Inflammatory macrophage treated with lipopolysaccharide for 4 hours (primary cell): ENCODE measurements at regions not wholly inside any gene's neighbourhood (a gene's known extent, or its start where the extent isn't known, plus 50 kb on each side); places are given as distances from the start of the nearest gene placed in this dataset.

Experiments
- DNase-seq: peaks from one replicate; pipeline ENCODE4 v3.0.0-alpha.2; 2020

DNA sequence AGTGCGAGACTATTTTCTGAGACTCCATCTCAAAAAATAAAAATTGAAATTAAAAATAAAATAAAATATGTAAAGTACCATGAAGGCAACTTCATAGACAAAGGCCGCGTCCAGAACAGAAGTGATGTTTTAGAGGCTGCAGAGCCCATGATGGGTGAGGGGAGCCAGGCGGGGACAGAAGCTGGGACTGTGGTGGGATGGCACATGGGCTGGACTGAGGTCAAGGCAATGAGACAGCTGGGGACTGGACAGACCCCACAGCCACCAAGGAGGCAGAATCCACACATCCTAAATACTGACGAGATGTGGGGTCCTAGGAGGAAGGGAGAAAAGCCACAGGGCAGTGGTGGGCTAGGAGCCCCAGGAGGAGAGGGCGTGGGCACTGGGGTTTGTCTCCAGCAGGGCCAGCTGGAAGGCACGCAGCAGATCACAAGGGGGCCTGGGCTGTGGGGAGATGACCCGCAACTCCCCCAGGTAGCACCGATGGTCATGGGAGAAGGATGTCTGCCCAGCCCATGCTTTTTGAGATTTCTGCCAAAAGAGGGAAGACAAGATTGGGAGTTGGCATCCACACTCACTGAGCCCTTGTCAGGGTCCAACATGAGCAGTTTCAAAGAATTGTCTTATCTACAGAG, 74.3 kb downstream of the KCNF1 start:
- no peak for DNase-seq

DNA sequence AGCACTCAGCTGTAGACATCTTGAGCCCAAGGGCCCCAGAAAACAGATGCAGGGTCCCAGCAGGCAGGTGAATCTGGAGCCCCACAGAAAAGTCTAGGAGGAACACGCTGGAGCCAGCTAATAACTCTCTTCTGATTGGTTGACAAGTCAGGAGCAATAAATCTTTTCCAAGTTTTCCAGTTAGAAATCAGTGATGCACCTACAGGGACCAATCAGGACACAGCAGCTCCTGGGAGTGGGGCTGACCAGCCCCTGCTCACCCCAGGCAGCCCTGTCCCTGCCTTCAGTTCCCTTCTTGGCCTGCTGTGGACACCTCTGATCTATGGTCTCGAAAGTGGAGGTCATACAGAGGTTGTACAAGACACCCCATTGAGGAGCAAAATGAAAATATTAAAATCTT, 75.7 kb downstream of the KCNF1 start:
- no peak for DNase-seq

DNA sequence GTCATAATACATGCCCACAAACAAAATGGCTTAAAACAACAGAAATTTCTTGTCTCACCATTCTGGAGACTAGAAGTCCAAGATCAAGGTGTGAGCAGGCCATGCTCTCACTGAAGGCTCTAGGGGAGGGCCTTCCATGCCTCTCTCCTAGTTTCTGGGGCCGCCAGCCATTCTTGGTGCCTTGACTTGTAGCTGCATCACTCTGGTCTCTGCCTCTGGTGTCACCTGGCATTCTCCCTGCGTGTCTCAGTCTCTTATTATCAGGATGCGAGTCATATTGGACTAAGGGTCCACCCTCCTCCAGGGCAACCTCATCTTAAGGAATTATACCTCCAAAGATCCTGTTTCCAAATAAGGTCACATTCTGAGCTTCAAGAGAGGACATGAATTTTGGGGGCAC, 76.1 kb downstream of the KCNF1 start:
- DNase-seq, result no peak

DNA sequence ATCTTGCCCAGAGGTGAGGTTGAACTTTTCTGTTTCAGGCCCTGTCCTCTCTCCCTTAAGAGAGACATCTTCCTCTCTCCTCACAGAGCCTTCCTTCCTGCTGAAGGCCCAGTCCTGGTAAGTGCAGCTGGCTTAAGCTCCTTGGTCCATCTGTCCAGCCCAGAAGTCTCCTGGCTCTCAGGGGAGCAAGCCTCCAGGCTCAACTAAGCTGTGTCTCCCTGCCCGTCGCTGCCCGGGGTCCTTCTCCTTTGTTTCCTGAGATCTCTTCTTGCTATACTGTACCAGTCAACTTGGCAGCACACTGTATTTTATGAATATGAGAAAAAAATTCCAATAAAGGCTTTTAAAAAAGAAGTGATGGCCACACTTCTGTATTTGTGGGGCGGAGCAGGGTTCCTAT, 77.4 kb downstream of the KCNF1 start:
- DNase-seq, result no peak

DNA sequence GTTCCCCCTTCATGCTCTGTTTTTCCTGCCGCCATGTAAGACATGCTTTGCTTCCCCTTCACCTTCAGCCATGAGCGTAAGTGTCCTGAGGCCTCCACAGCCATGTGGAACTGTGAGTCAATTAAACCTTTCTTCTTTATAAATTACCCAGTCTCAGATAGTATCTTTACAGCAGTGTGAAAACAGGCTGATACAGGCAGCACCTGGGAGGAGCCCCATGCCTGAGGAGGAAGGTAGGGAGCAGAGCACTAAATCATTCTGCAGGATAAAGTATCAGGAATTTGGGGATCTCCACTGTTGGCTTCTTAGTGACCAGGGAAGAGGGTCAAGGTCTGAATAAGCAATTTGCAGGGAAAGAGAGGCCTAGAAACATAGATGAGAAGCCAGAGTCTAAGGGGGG, 78.0 kb downstream of the KCNF1 start:
- no peak for DNase-seq

DNA sequence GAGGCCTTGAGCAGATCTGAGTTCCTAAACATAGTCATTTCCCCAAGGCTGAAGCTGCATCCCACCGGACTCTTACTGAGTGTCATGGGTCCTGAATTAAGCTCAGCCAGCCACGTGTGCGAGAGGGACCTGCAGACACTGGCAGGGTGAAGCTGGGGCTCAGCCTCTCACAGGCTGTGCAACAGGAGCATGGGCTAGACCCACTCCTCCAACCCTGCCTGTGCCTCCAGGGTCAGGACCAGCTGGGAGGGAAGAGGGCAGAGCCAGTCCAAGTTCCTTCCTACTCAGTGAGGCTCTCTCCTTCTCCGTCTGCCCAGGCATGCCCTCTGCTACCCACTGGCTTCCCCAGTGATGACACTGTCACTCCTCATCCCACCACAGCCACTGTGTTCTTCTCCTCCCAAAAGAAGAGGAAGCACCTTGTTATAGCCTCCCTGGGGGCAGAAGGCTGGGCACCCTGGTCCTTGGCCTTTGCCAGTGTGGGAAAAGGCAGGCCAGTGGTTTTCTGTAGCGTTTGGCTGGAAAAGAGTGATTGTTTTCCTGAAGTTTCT, 78.9 kb downstream of the KCNF1 start:
- peak; percentile 5 for DNase-seq

DNA sequence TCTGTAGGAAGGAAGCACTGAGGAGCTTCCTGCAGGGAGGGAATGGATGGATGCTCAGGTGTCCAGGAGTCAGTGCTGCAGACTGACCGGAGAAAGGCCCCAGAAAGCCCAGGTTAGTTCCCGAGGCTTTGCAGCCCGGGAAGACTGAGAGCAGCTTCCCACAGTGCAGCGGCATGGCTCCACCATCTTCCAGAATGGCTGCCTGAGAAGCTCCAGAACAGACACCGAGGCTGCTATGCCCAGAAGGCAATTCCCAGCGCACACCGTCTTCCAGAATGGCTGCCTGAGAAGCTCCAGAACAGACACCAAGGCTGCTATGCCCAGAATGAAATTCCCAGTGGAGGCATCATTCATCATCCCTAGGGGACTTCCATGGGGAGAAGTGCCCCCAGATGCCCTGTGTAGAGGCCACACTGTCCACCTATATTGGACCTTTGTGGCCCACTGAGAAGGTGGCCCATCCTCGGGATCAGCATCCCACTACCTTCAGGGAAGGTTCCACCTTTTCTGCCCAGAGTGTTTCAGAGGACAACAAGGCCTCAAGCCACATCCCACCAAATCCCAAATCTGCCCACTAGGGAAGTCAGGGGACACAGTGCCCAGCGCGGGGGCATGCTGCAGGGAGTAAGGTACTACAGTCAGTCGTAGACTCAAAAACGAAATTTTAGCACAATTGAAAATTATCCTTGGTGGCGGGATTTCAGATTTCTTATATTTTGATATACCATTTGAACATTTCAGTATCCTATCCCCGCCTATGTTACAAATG, 80.5 kb downstream of the KCNF1 start:
- no peak for DNase-seq

DNA sequence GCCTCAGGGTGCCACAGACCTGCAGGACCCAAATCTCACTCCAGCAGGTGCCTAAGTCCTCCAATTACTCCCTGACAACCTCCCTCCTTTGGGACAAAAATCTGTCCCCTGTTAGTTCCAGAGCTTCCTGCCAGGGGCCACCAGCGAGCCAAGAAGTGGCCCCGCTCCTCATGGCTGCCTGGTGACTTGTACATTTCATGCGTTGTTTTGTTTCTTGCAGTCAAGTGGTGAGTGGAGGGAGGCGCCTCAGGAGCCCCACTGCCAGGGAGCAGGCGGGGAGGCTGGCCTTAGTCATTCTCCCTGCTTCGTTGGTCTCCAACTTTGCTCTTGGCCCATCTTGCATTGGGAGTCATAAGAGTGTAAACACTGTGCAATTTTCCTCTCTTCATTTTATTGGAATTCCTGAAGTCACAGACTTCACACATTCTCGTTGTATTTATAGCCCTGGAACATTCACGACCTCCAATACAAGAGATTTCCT, 81.3 kb downstream of the KCNF1 start:
- DNase-seq, result no peak

DNA sequence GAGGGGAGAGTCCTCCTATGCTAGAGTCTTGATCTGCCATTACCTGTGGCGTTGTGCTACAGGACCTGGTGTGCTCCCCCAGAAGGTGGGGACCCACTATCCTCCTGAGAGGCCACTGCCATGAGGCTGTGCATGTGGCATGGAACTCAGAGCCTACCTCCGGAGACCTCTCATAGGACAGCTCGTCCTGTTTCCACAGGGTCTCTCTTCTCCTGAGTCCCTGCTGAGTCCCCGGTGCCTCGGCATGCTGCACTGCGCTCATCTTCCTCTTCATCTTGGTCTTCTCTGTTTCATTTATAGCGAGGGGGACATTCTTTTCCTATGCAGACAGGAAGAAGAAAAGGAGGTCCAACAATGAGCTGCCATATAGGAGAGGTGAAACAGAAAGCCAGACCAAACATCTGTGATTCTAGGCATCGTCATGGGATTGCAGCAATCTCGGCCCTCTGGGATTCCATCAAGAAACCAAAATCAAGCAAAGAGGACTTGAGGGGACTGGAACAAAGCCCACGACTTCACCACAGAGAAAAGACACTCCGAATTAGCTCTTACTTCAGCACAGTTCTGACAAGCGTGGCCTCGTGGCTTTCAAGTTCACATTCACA, 83.7 kb downstream of the KCNF1 start:
- DNase-seq, result no peak

DNA sequence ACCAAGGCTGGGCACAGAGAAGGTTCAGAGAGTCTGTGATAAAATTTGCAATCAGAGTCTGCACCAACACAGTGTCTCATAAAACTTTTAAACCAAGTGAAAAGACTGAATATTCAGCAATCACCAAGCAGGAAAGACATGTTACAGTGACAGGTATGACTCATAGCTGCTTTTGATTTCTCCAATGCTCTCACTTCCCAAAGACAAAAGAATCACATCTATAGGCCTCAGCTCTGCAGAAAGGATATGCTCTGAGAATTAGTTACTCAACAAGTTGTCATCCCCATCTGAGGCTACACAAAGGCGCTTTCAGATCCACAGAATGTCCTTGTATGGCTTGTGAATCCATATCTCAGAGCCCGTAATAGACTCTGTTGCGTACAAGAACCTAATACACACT, 92.5 kb downstream of the KCNF1 start:
- peak; percentile 85 for DNase-seq

DNA sequence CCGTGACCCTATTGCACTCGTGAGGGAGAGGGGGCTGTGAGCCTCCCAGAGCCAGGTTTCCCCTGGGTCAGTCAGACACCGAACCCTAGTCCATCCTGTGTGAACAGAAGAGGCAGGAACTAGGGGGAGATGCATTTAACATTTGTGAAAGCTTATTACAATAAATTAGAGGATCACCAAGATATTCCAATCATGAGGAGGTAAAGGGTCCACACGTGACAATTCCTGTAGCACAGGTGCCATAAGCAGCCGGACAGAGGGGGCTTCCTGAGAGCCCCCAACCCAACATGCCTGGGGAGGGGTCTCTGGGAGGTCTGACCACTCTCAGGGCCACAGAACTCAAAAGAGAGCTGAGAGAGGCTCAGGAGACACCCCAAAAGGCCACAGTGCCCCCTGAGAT, 93.3 kb downstream of the KCNF1 start:
- no peak for DNase-seq

DNA sequence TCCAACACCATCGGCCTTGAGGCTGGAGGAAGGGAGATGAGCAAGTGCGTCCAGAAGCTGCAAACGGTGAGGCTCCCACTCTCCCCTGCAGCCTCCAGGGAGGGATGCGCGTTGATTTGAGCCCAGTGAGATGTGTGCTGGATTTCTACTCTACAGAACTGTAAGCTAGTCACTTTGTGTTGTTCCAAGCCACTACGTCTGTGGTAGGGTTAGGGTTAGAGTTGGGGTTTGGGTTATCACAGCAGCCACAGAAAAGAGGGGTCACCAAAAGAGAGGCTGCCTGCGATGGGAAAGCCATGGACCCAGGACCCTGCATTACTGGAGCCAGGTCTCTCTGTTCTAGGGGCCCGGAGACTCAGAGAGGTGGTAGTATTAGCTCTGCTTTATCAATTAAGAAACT, 94.5 kb downstream of the KCNF1 start:
- no peak for DNase-seq

DNA sequence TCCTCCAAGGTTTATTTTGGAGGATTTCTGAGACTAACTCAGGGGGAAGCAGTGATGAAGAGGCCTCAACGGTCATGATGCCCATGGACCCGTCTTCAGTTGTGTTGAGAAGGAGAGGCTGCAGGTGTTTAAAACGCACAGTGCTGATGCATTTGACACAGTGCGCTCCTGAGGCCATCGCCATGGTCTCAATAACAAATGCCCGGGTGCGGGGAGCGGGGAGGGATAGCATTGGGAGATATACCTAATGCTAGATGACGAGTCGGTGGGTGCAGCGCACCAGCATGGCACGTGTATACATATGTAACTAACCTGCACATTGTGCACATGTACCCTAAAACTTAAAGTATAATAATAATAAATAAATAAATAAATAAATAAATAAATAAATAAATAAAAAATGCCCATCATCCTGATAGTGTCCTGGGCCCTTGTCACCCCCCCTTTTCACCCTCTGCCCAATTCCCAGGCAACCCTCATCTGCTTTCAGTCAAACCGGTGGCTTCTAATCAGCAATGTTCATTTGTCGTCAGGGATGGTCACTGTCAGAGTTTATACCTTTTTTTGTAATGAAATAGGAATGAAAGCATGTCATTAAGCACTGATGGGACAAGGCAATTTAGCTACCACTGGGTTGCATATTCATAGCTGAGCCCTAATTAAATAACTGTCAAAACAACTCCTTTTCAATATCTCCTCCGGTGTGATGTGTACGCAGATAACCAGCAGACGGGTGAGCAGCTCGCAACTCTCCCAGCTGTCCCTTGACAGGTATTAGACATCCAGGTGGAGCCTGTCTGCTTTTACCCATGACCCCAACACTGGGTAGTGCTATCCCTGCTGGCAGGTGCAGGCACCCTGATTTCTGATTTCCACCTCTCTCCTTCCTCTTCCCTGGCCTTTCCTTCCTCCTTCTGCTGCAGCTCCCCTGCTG, 95.9 kb downstream of the KCNF1 start:
- DNase-seq, result no peak

DNA sequence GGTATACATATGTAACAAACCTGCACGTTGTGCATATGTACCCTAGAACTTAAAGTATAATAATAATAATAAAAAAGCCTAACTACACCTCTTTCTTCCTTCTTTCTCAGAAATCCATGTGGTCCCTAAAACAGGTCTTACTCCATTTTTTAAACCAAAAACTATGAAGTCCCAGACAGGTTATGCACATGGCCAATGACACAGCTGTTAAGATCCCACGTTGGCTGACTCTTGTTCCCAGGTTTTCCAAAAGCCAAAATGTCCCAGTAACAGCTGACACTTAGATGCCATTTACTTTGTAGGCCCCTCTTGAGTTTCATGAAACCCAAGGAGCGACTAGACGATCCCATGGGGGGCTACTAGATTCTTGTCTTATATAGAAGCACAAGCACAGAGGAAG, 97.0 kb downstream of the KCNF1 start:
- DNase-seq, result no peak

DNA sequence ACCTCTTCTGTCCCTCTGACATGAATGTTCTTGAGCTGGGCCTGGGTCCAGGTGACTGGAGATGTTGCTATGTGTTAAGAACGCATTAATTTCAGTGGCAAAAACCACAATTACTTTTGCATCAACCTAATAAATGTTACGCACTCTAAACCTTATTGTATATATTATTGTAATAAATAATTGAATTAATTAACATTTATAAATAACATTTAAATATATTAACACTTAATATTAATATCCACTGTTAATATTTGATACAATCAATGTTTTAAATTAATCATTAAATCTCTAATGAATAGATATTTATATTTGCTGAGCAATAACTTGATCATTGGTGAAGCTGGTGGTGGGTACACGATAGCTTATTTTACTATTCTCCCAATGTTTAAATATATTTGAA, 97.4 kb downstream of the KCNF1 start:
- no peak for DNase-seq

DNA sequence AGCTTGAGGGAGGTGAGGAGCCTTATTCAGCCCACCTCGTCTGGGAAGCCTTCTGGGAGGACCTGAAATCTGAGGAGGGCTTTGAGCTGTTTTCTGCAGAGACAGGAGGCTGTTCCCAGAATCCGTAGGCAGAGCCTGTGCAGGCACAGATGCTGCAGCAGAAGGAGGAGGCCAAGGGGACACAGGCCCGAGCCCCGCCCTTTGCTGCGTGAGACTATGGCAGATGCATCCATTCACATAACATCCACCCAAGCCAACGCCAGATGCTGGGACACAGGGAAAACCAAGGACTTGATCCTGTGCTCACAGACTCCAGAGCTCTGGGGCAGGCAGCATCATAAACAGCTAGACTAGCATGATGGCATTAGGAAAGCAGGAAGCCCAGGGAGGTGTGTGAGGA, 98.2 kb downstream of the KCNF1 start:
- DNase-seq, result no peak

DNA sequence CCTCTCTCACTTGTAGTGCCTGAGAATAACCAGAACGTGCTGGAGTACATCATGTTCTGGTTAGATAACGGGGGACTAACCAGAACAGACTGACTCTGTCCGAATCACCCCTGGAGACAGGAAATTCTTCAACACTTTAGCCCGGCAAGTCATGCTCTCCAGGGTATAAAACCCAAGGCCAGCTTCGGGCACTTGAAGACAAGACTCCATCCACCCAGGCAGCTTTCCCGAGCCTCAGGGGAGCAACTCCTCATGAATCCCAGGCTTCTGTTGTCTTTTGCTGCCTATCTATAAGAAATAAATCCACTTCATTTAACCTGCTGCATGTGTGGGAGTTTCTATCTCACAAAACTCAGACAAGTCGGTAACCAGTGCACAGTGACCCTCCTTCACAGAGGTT, 99.6 kb downstream of the KCNF1 start:
- DNase-seq, result no peak

DNA sequence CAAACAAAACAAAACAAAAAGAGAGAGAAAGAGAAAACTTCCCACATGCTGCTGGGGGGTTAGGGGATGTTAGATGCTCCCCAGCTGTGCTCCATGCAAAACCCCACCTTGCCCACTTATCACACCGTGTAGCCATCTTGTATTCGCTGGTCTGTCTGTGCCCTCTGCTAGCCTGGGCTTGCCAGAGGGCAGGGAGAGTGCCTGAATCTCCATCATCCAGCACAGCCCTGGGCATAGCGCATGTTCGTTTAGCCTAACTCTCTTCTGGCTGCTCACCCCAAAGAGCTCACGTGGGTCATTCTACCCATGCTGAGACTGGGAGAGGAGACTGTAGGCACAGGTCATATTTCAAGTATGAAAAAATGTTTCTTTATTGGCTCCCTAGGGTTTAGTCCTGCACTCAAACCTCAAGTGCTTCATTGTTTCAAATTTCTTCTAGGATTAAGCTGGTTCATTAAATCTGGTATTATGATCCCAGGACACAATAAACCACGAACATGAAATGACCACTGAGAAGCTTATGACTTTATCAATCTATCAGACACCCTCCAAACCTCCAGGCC, 100.5 kb downstream of the KCNF1 start:
- no peak for DNase-seq

DNA sequence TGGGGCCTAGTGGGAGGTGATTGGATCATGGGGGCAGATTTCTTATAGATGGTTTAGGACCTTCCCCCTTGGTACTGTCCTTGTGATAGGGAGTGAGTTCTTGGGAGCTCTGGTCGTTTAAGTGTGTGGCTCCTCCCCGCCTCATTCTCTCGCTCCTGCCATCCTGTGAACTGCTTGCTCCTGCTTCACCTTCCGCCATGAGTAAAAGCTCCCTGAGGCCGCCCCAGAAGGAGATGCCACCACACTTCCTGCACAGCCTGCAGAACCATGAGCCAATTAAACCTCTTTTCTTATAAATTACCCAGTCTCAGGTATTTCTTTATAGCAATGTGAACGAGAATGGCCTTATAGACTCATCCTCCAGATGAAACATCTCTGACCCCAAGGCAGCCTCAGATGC, 101.5 kb downstream of the KCNF1 start:
- DNase-seq, result no peak

DNA sequence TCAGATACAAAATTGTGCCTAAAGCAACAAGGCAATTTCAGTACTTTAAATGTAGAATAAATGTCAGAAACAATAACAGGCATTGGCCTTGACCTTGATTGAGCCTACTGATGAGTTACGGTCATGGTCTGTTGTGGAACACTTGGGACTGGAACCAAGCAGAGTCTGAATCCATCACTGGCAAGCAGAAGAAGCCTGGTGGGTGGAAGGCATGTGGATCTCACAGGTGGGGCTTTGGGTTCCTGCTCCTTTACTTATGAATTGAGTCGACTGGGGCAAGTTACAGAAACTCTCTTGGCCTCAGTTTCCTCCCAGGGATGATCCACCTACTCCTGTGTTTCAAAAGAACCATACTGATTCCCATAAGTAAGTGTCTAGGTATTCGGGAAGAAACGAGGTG, 102.3 kb downstream of the KCNF1 start:
- DNase-seq, result no peak

DNA sequence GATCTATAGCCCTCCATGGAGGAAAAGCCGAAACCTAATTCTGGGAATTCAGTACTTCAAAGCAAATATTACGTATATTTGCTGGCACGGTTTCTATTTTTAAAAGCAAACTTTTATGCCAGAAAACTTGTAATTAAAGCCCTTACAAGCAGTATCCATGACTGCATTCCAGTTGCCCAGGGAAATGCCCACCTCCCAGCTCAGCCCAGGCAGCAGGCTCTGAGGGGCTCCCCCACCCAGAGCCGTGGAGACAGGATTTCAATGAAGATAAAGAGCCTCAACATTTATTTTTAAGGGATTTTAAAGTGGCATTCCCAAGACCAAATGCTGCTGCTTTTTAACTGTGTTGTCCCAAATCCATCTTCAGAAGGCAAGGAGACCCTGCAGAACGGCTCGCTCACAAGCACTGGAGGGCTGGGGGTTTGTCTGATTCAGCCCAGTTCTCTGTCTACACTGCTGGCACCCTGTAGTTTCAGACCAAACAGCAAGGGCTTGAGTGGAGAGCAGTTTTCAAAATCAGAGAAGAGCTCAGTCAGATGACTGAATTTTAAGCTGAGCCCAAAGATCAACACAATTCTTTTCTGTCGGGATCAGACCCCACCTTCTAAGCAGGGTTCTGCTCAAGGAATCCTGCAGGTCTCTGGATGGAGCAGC, 105.1 kb downstream of the KCNF1 start:
- no peak for DNase-seq

DNA sequence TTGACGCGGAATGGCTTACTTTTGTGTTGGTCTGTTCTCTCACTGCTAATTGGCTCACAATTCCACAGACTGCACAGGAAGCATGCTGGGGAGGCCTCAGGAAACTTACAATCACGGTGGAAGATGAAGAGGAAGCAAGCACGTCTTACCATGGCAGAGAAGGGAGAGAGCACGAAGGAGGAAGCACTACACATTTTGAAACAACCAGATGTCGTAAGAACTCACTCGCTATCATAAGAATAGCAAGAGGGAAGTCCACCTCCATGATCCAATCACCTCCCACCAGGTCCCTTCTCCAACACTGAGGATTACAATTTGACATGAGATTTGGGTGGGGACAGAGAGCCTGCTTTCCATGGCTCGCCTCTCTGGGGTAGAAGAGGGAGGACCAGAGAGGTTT, 106.2 kb downstream of the KCNF1 start:
- DNase-seq, result peak; percentile 61
